SK-N-SH (cell line): ENCODE measurements at regions not wholly inside any gene's neighbourhood (a gene's known extent, or its start where the extent isn't known, plus 50 kb on each side); places are given as distances from the start of the nearest gene placed in this dataset.

Experiments
- CTCF ChIA-PET: fragments of 300-600, 350-600 bp; formaldehyde crosslinking; extraction: SDS; loops from one replicate; lab custom pipeline; 2021; lab: Yijun Ruan, JAX
- POLR2A ChIA-PET: fragments of 350-600 bp; sonication (Branson Sonifier 250); formaldehyde crosslinking; extraction: SDS; loops from one replicate; lab custom pipeline; 2020; ENCODE audit warnings: antibody characterized with exemption, inconsistent platforms; lab: Yijun Ruan, JAX
- DNase-seq: peaks from one replicate; pipeline ENCODE4 v3.0.0; 2012
- H2AFZ ChIP-seq: fragments of 200-600 bp; sonication (generic); 2 replicates; pipeline ENCODE4 v1.8.1; 2016; ENCODE audit warnings: antibody characterized with exemption, mild to moderate bottlenecking, low read depth
- H3F3A ChIP-seq: fragments of 200-600 bp; sonication (generic); replicated peaks from 2 replicates; pipeline ENCODE3; 2016; ENCODE audit warnings: antibody characterized with exemption, mild to moderate bottlenecking; ENCODE audit not compliant: insufficient read depth
- H3K27ac ChIP-seq, 2 experiments: fragments of 200-500 bp in 1 of 2; fragments of 200-600 bp in 1 of 2; sonication (Bioruptor generic) in 1 of 2; sonication (generic), shearing (Covaris generic) in 1 of 2; 2 replicates each; pipeline versions ENCODE4 v1.5.1 to v1.6.1; 2014 to 2016; ENCODE audit warnings: low read depth in 2 of 2, inconsistent platforms in 1 of 2, low read length in 1 of 2, mild to moderate bottlenecking in 1 of 2, mixed read lengths in 1 of 2
- H3K27me3 ChIP-seq: fragments of 200-600 bp; sonication (generic), shearing (Covaris generic); 2 replicates; pipeline ENCODE4 v1.6.1; 2016; ENCODE audit warnings: mixed run types; ENCODE audit not compliant: insufficient read depth
- H3K36me3 ChIP-seq, 2 experiments: fragments of 200-500 bp in 1 of 2; fragments of 200-600 bp in 1 of 2; sonication (Bioruptor generic) in 1 of 2; sonication (generic) in 1 of 2; replicated peaks in 1 of 2; 2 replicates each; pipeline versions ENCODE3 to v1.5.1; 2014 to 2016; ENCODE audit warnings: low read length in 1 of 2, mild to moderate bottlenecking in 1 of 2; ENCODE audit not compliant: insufficient read depth in 2 of 2, control insufficient read depth in 1 of 2
- H3K4me1 ChIP-seq, 2 experiments: fragments of 200-500 bp in 1 of 2; fragments of 200-600 bp in 1 of 2; sonication (Bioruptor generic) in 1 of 2; sonication (generic), shearing (Covaris generic) in 1 of 2; 2 replicates each; pipeline versions ENCODE4 v1.5.1 to v1.6.1; 2014 to 2016; ENCODE audit warnings: low read depth in 1 of 2, low read length in 1 of 2, mixed run types in 1 of 2; ENCODE audit not compliant: insufficient read depth in 2 of 2, control insufficient read depth in 1 of 2
- H3K4me2 ChIP-seq: fragments of 200-600 bp; sonication (generic), shearing (Covaris generic); 2 replicates; pipeline ENCODE4 v1.6.1; 2017; ENCODE audit warnings: mixed run types
- H3K4me3 ChIP-seq, 2 experiments: fragments of 200-500 bp in 1 of 2; fragments of 200-600 bp in 1 of 2; sonication (Bioruptor generic) in 1 of 2; sonication (generic), shearing (Covaris generic) in 1 of 2; 2 replicates each; pipeline versions ENCODE4 v1.5.1 to v1.8.1; 2014 to 2016; ENCODE audit warnings: low read depth in 2 of 2, inconsistent platforms in 1 of 2, low read length in 1 of 2, mild to moderate bottlenecking in 1 of 2, mixed read lengths in 1 of 2, moderate library complexity in 1 of 2
- H3K79me2 ChIP-seq: fragments of 200-600 bp; sonication (generic); 2 replicates; pipeline ENCODE4 v1.8.1; 2017; ENCODE audit warnings: mild to moderate bottlenecking; ENCODE audit not compliant: insufficient read depth
- H3K9ac ChIP-seq: fragments of 200-600 bp; sonication (generic); 2 replicates; pipeline ENCODE4 v1.6.1; 2017; ENCODE audit warnings: mixed run types
- H3K9me2 ChIP-seq: fragments of 200-600 bp; sonication (generic); 2 replicates; pipeline ENCODE4 v1.6.1; 2017; ENCODE audit warnings: mixed run types
- H3K9me3 ChIP-seq: fragments of 200-600 bp; sonication (generic); 2 replicates; pipeline ENCODE4 v1.6.1; 2017; ENCODE audit warnings: mixed run types, mild to moderate bottlenecking, moderate library complexity
- H4K20me1 ChIP-seq: fragments of 200-600 bp; sonication (generic); 2 replicates; pipeline ENCODE4 v1.6.1; 2017; ENCODE audit warnings: mild to moderate bottlenecking, mixed run types; ENCODE audit not compliant: insufficient read depth
- CHD2 ChIP-seq: fragments of 150-350 bp; IDR thresholded peaks from 2 replicates; pipeline ENCODE4 v1.6.1; 2018; ENCODE audit warnings: low read length; ENCODE audit not compliant: partially characterized antibody
- EP300 ChIP-seq, 2 experiments: IDR thresholded peaks; 2 replicates each; pipeline versions ENCODE4 v1.4.0 to v1.6.1; 2012; ENCODE audit warnings: borderline replicate concordance in 1 of 2, low read depth in 1 of 2, low read length in 1 of 2
- FOSL2 ChIP-seq: IDR thresholded peaks from 2 replicates; pipeline ENCODE4 v1.4.0; 2012; ENCODE audit warnings: low read depth, mild to moderate bottlenecking, moderate library complexity, borderline replicate concordance
- FOXJ3 ChIP-seq: sonication (generic); formaldehyde crosslinking; IDR thresholded peaks from 2 replicates; pipeline ENCODE4 v1.5.1; 2020; ENCODE audit warnings: mild to moderate bottlenecking, missing genetic modification reagents
- FOXM1 ChIP-seq: IDR thresholded peaks from 2 replicates; pipeline ENCODE4 v1.4.0; 2012; ENCODE audit warnings: low read depth, mild to moderate bottlenecking
- GATA2 ChIP-seq: sonication (generic); formaldehyde crosslinking; IDR thresholded peaks from 2 replicates; pipeline ENCODE4 v1.5.0; 2020; ENCODE audit warnings: mild to moderate bottlenecking, missing genetic modification reagents
- IRF3 ChIP-seq: fragments of 150-350 bp; IDR thresholded peaks from 2 replicates; pipeline ENCODE4 v1.6.1; 2016; ENCODE audit warnings: mild to moderate bottlenecking, low read depth, low read length
- JUND ChIP-seq: IDR thresholded peaks from 2 replicates; pipeline ENCODE4 v1.4.0; 2012
- MAX ChIP-seq: IDR thresholded peaks from 2 replicates; pipeline ENCODE4 v1.4.0; 2012; ENCODE audit warnings: low read depth
- MXI1 ChIP-seq: IDR thresholded peaks from 2 replicates; pipeline ENCODE4 v1.6.1; 2012; ENCODE audit warnings: mild to moderate bottlenecking, low read depth, low read length, improper control_type of control experiment
- NFIC ChIP-seq: IDR thresholded peaks from 2 replicates; pipeline ENCODE4 v1.4.0; 2012; ENCODE audit warnings: borderline replicate concordance
- NRF1 ChIP-seq: IDR thresholded peaks from 2 replicates; pipeline ENCODE4 v1.6.1; 2012; ENCODE audit warnings: low read depth, mild to moderate bottlenecking, low read length
- POLR2AphosphoS5 ChIP-seq: IDR thresholded peaks from 2 replicates; pipeline ENCODE4 v1.6.1; 2012; ENCODE audit warnings: low read depth, low read length
- RCOR1 ChIP-seq: fragments of 150-350 bp; IDR thresholded peaks from 2 replicates; pipeline ENCODE4 v1.6.1; 2017; ENCODE audit warnings: antibody characterized with exemption, low read length
- REST ChIP-seq: IDR thresholded peaks from 2 replicates; pipeline ENCODE4 v1.6.1; 2012; ENCODE audit warnings: mild to moderate bottlenecking, low read depth, low read length, moderate library complexity
- RFX5 ChIP-seq: IDR thresholded peaks from 2 replicates; pipeline ENCODE4 v1.6.1; 2012; ENCODE audit warnings: mild to moderate bottlenecking, improper control_type of control experiment, low read length
- RXRA ChIP-seq: IDR thresholded peaks from 2 replicates; pipeline ENCODE4 v1.4.0; 2012; ENCODE audit warnings: low read depth, mild to moderate bottlenecking, borderline replicate concordance
- SIN3A ChIP-seq: IDR thresholded peaks from 2 replicates; pipeline ENCODE4 v1.6.1; 2012; ENCODE audit warnings: low read depth, mild to moderate bottlenecking, low read length, moderate library complexity, borderline replicate concordance
- SMC3 ChIP-seq: IDR thresholded peaks from 2 replicates; pipeline ENCODE4 v1.6.1; 2012; ENCODE audit warnings: low read depth, low read length, improper control_type of control experiment
- TAF1 ChIP-seq: IDR thresholded peaks from 2 replicates; pipeline ENCODE4 v1.6.1; 2012; ENCODE audit warnings: low read depth, mild to moderate bottlenecking, low read length, moderate library complexity, borderline replicate concordance
- TCF12 ChIP-seq: IDR thresholded peaks from 2 replicates; pipeline ENCODE4 v1.4.0; 2012
- TEAD4 ChIP-seq: IDR thresholded peaks from 2 replicates; pipeline ENCODE4 v1.4.0; 2012; ENCODE audit warnings: mild to moderate bottlenecking, borderline replicate concordance; ENCODE audit not compliant: insufficient read depth
- USF1 ChIP-seq: IDR thresholded peaks from 2 replicates; pipeline ENCODE4 v1.4.0; 2012; ENCODE audit warnings: low read depth, borderline replicate concordance
- ZBTB33 ChIP-seq: IDR thresholded peaks from 2 replicates; pipeline ENCODE4 v1.4.0; 2012; ENCODE audit warnings: low read depth, borderline replicate concordance
- WGBS: methylation state at CpG from one replicate; pipeline ENCODE4 v1.1.6; 2017; ENCODE audit warnings: low lambda C conversion rate; 5-methylcytosine and 5-hydroxymethylcytosine counted together

- Histone ChIP-seq H3K27ac (peak overlapping the region; percentile 75 to 87; a peak in 3 of 4 replicates), H3K27me3 (no peaks in the 10 kb centered on the region), H3K9ac (peak overlapping the region; percentile 59; the same call in 1 of the 2 replicates), H3K9me3 (no peaks in the 10 kb centered on the region), H2AFZ (peak overlapping the region; percentile 59; the same call in 1 of the 2 replicates), H3K9me2 (no peaks in the 10 kb centered on the region), H3K4me3 (peak overlapping the region in 1 of 2 experiments; percentile 39; a peak in 1 of 4 replicates), H3K36me3 (no peaks in the 10 kb centered on the region), H4K20me1 (no peaks in the 10 kb centered on the region), H3K79me2 (no peaks in the 10 kb centered on the region), H3F3A (peaks cover 33% of the 10 kb centered on the region), H3K4me1 (peaks cover 14 to 20% of the 10 kb centered on the region in 2 experiments), H3K4me2 (peak overlapping the region; percentile 69)
- WGBS = 49% methylated on average over 10 of the region's 11 CpGs
- no peak for DNase-seq
- ChIA-PET POLR2A (no interaction called here), CTCF (no interaction called here)
- TF ChIP-seq ZBTB33 = no peak
- TF ChIP-seq RFX5 = no peak
- TF ChIP-seq FOSL2 = peak; percentile 51; the same call in 1 of the 2 replicates
- peak; percentile 42; the same call in 1 of the 2 replicates for TF ChIP-seq MAX
- no peak for TF ChIP-seq FOXJ3 (CRISPR knock-in tag)
- no peak for TF ChIP-seq TAF1
- TF ChIP-seq IRF3 = no peak
- TF ChIP-seq MXI1 = no peak
- no peak for TF ChIP-seq NRF1
- 0 out of 2 replicates have a peak, but pooled peaks have one; percentile 32 for TF ChIP-seq TEAD4
- peak in 1 of 2 experiments; percentile 79; a peak in 2 of 4 replicates for TF ChIP-seq EP300 (IDR thresholded peaks at IDR 0.05; ENCODE audit: borderline replicate concordance in 1 of 2, low read depth in 1 of 2, low read length in 1 of 2)
- peak; percentile 32; the same call in 1 of the 2 replicates for TF ChIP-seq RXRA
- TF ChIP-seq POLR2AphosphoS5 = peak; percentile 47; the same call in 1 of the 2 replicates
- TF ChIP-seq NFIC = peak; percentile 76
- TF ChIP-seq REST = no peak
- TF ChIP-seq GATA2 = no peak
- no peak; the same call in 1 of the 2 replicates for TF ChIP-seq USF1
- peak; percentile 71 for TF ChIP-seq TCF12
- no peak; the same call in 1 of the 2 replicates for TF ChIP-seq SMC3
- peak; percentile 58 for TF ChIP-seq JUND
- no peak for TF ChIP-seq CHD2
- no peak for TF ChIP-seq FOXM1
- no peak for TF ChIP-seq RCOR1
- TF ChIP-seq SIN3A = no peak
These were observed 537.4 kb upstream of the B3GAT1 start for GRCh38 chr11:134949121-134950090.
